NCI-H2107 treated with DMSO at 0.1 percent for 48 hours (cell line): ENCODE measurements at regions not wholly inside any gene's neighbourhood (a gene's known extent, or its start where the extent isn't known, plus 50 kb on each side); places are given as distances from the start of the nearest gene placed in this dataset.
"Not testable (repeated sequence)": the region's sequence is repeated elsewhere in the genome, so short reads cannot be mapped to it uniquely, and the experiment has no call there.

Source experiments
- DNase-seq: peaks from one replicate; lab custom pipeline; 2025; ENCODE audit not compliant: unreplicated experiment; lab: John Stamatoyannopoulos, UW

DNA sequence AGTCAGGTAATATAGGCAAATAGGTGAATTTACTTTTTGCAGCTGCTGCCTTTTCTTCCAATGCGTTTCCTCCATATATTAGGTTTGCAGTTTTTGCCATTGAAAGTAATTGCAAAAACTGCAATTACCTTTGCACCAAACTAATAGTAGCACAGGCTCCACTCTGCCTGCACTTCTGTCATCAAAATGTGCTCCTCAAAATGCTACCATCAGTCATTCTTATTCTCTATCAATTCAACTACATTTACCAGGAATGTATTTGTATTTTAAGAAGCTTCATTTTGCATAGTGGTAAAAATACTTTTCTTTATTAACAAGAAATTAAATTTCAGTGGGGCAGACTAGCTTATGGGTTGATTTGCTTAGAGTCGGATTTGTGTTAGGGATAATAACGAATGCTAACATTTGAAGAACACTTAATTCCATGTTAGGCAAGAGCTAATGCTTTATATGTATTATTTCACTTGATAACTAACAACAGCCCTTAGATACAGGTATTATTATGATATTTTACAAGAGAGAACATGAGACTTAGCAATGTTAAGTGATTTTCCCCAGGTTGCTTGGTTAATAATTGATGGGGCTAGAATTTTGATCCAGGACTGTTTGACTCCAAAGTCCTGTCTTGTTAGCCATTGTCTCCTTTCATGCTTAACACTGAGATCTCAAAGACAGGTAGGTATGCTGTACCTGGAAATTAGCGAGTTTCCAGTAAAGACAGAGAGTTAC lies 300.4 kb downstream of the MAN2A1 start:
- DNase-seq, result no peak

DNA sequence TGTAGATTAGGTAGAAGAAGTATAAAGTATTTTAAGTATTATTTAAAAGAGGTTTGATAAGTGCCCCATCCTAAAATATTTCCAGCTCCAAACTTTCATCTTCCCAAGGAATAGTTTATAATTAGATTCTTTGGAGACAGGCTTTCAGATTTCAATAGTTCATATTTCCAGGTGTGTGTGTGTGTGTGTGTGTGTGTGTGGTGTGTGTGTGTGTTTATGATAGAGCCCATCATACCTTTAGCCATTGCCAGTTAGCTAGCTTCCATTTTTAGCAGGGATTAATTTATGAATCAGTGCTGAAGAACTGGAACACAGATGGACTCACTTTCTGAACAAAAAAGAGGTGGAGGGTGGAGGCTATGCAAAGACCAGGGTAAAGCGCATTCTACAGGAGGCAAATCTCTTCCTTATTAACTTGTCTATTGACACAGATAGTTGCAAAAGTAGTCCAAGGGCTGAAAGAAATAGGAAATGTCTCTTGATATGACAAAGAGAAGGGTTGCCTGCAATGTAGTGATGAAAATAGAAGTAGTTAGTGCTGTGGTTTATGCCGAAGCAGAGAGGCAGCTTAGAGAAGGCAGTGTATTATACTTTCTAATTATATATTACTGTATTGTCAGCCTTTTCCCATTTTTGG lies 301.1 kb downstream of the MAN2A1 start:
- no peak for DNase-seq

DNA sequence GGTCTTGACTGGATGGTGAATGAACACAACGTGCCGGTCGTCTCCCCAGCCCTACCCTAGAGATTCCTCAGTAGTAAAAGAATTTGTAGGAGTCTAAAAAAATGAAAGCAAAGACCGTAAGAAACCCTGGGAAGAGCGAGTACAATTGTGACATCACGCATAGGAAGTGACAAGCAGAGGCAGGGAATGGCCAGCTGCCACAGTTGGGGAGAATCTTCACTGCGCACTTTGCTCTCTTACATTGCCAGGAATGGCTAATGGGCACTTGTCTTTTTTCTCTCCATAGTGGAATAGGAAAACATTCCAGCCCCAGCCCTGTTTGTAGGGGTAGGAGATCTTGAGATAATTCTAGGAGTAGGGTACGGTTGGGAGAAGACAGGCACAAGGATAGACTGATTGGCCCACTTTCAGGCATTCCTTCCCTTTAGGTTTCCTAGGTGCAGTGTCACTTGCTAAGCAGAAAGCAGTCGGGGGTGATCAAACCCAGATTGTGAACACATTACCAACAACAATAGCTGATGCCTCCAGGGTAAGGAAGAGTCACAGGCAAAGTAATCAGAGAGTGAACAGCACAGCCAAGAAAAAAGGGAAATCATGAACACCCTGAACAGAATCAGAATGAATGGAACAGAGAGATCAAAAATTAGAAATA lies 302.7 kb downstream of the MAN2A1 start:
- DNase-seq, result no peak

DNA sequence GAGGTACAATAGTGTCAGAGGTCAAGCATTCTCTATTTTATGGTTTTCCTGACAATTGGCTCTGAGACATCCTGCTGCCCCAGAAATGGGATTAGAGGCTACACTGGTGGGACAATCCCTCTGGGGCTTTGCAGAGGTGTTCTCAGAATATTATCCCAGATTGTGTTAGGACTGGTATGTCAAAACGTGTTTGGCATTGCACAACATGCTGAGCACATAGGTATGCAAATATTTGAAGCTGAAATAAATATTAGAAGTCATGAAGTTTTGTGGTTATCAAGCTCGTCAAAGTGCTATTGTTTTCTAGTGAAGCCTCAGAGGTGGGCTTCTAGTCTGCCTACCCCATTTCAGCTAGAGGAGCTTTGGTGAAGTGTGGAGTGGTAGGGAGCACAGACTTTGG lies 304.4 kb downstream of the MAN2A1 start:
- DNase-seq, result no peak

DNA sequence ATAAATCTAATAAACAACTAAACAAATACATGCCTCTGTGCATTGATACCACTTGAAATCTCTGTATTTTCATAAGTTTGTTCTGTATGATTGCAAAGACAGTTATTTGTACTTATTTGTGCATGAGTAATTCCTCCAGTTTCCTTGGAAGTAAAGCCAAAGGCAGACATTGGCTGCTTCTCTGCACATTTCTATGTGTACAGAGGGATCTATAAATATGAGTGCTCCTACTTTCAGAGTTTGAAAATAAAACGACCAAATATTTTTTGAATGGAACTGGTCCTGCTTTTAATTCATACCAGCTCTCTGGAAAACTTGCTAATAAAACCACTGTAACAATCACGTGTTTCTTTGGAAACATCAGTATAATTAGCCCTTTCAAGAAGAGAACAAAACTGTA lies 306.5 kb downstream of the MAN2A1 start:
- no peak for DNase-seq

DNA sequence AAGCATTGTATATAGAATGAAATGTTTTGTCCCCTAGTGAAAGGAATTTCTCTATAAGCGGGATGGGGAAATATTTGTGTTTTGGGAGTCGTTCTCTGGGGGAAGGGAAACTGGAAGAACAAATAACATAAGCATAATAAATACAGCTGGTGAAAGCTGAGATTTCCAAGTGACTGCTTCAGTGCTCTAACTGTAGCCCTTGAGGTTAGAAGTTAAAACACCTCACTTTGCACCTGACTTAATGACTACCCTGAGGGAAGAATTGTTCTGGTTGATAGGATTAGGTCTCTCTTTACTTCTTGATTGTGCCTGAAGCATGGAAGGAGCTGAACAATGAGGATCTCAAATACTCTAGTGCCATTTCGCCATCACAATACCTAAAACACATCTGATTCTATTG lies 307.4 kb downstream of the MAN2A1 start:
- DNase-seq, result peak; percentile 63

DNA sequence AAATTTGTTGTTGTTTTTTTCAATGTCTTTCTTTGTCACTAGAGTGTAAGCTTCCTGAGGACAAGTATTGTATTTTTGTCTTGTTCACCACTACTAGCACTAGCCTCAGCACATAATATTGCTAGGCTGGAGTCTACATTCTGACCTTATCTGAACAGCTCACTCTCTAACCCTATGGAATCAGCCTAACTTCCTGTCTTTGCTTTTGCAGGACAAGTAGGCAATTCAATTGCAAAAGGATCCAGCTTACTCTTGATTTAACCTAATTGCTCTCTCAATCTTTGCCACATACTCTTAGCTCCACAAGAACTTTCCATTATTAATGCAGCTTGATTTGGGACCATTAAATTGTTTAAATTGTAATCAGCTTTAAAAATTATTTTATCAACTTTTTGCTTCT lies 308.5 kb downstream of the MAN2A1 start:
- DNase-seq, result no peak

DNA sequence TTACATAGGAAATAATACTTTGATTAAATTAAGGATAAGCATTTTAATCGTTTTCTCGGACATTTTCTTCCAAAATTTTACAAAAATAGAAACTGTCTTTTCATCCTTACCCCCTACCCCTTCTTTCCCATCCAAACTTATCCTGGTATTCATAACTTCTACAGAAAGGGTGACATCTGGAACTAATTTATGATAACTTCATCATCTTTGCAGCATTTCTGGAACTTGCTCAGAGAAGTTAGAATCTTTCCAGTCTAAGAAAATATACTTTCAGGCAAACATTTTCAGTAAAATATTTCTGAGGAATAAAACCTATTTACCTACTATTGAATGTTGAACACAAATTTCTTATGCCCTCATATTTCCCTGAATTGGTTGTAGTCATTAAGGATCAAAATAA lies 309.0 kb downstream of the MAN2A1 start:
- no peak for DNase-seq

DNA sequence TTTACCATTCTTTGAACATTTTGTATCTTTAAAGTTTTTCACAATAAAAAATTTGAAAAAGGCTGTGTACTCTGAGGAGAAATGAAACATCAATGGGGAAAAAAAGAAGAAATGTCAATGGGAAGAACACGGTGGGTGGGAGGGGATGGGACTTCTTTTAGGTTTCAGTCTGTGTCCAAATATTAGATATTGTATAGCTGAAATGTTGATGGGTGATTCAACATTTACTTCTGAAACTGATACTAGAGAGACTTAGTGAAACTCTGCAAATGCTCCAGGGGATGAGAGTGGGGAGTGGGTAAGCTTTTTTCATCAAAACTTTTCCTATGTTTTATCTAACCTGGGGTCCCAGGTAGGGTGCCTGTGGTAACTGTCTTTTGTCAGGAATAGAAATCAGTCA lies 311.9 kb downstream of the MAN2A1 start:
- no peak for DNase-seq

DNA sequence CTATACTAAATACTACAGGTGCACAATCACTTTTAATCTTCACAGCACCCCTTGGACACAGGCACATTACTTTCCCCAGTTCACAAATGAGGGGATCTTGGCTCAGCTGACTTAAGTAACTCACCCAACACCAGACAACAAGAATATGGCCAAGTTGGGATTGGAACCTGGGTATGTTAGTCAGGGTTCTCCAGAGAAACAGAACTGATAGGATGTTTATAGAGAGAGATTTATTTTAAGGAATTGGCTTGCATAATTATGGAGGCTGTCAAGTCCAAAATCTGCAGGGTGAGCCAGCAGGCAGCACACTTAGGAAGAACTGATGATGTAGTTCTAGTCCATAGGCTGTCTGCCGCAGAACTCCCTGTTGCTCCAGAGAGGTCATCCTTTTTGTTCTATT lies 312.9 kb downstream of the MAN2A1 start:
- DNase-seq, result no peak

DNA sequence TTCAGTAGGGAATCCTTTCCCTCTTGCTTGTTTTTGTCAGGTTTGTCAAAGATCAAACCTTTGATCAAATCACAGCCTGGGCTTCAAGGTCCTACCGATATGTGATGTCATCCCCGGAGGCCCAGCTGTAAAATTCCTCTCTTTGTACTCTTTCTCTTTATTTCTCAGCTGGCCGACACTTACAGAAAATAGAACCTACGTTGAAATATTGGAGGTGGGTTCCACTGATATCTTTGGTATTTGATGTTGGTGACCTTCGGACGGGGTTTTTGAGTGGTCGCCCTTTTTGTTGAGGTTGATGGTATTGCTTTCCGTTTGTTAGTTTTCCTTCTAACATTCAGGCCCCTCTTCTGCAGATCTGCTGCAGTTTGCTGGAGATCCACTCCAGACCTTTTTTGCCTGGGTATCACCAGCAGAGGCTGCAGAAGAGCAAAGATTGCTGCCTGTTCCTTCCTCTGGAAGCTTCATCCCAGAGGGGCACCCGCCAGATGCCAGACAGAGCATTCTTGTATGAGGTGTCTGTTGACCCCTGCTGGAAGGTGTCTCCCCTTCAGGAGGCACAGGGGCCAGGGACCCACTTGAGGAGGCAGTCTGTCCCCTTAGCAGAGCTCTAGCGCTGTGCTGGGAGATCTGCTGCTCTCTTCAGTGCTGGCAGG lies 316.3 kb downstream of the MAN2A1 start:
- DNase-seq, result not testable (repeated sequence)

DNA sequence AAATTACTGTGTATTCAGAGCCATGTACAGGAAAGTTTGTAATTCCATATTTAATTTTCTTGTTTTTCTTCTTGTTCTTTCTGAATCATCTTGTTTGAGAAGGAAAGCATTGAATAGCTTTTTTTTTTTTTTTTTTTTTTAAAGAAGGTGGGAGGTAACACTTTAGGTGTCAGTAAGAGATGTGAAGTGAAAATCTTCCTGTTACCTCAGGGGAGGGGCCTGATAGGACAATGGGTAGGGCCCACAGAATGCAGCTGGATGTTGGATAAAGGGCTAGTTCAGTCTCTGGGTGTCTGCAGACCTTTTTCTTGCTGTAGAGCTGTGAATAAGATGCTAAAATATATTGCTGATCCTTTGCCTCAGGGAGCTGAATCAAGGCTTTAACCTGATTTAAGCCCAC lies 317.4 kb downstream of the MAN2A1 start:
- DNase-seq, result no peak

DNA sequence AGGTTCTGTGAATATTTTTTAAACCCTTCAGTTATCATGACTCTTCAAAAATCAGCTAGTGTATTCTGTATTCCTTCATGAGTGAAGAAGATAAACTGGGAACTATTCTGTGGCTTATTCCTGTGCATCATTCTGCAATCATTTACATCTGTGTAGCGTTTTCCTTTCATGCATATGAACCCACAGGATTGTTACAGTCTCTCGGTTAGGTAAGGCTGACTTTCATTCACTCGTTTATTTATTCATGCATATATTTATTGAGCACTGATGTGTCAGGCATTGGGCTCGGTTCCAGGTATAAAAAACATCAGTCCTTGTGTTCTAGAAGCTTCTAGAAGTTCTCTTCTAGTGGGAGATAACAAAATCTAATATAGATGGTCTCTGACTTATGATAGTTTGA lies 318.4 kb downstream of the MAN2A1 start:
- DNase-seq, result no peak

DNA sequence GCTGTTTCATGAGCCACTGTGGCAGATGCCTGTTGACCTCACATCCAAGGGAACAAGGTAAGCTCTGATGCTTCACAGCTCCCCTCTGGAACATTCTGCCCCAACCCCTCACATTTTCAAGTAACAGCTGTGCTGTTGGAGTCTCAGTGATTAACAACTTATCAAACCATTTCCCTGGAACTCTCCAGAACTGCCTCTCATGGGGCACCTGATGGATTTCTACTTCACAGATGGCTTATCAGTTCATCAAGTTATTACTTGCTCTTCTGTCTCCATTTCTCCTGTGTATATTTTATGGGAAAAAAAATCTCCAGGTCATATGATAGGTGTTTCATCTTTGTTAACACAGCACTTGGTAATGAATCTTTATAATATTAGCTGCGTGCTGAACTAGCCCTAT lies 322.4 kb downstream of the MAN2A1 start:
- DNase-seq, result no peak

DNA sequence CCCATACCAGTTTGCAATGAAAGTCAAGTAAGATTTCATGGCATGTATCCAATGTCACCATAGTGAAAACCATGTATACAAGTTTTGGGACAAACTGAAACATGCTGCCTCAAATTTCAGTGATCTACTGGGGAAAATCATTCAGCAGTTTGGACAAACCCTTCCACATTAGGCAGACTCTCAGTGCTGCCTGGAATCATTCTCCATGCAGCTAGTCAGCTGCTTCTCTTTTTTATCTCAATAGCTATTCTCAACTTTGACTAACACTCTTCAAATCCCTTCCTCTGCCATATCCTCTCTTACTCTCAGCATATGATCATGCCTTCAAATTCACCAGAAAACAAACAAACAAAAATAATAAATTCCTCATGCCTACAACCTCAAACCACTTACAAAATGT lies 323.3 kb downstream of the MAN2A1 start:
- no peak for DNase-seq

DNA sequence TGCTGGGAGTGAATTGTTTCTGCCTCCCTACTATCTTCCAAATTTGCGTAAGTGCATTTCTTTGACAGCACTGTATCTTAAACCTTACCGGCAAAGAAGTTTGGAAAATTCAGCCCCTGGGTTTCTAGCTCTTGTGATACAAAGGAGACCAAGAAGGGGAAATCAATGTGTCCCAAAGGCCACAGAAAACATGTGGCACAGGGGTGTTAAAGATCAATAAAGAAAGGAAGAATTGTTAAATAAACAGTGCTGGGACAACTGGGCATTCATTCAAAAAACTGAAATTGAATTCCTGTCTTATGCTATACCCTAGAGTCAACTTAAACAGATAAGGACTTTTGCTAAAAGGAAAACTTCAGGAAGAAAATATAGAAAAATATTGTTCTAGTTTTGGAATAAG lies 328.1 kb downstream of the MAN2A1 start:
- DNase-seq, result no peak

DNA sequence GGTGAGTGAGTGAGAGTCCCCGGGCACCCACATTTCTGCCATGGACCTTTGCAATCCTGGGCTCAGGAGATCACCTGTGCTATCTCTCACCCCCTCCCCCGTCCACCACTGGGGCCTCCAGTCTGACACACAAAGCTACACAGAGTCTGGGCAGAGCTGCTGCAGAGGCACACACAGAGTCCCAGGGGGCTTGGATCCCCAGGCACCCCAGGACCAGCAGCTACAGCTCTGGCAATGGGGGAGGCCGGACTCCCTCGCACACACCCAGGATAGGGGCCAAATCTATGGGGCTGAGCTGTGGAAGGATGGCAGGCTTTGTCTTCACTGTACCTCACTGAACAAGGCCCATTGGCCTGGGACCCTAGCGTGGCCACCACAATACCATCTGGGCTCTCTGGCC lies 328.8 kb downstream of the MAN2A1 start:
- DNase-seq, result no peak

DNA sequence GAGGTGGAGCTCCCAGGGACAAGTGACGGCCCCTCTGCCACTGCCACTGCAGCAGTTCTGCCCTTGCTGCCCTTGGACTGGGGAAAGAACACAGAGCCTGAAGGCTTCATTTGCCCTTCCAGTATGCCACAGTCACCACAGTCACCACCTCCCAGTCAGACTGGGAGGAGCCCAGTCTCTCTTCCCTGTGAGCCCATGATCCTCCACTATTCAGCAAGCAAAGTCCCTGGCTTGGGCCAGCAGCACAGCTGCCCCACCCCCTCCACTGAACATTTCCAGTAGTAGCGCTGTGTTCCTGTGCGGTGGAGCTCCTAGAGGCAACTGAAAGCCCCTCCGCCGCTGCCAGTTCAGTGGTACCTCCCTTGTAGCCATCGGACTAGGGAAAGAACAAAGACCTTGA lies 329.4 kb downstream of the MAN2A1 start:
- no peak for DNase-seq

DNA sequence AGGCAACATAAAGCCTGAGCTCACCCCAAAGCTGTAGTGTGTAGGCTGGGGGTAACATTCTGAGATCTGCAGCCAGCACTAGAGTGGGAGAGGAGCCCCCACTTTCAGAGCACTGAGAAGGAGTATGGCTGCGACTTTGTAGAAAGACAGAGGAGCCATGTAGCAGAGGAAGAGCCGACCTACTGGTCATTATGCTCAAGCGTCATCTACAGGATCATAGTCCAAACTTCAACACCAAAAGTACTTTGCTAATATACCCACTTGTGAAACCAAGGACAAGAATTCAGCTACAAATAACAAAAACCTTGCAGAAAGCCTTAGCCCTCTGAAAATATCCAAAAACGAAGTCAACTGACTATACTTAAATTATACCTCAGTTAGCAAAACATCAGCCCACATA lies 330.1 kb downstream of the MAN2A1 start:
- no peak for DNase-seq

DNA sequence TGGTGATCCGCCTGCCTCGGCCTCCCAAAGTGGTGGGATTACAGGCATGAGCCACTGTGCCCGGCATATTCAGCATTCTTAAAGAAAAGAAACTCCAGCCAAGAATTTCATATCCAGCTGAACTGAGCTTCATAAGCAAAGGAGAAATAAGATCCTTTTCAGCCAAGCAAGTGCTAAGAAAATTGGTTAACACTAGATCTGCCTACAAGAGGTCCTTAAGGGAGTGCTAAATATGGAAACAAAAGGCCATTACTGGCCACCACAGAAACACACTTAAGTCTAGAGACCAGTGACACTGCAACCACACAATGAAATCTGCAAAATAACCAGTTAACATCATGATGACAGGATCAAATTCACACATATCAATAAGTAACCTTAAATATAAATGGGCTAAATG lies 331.5 kb downstream of the MAN2A1 start:
- DNase-seq, result no peak

DNA sequence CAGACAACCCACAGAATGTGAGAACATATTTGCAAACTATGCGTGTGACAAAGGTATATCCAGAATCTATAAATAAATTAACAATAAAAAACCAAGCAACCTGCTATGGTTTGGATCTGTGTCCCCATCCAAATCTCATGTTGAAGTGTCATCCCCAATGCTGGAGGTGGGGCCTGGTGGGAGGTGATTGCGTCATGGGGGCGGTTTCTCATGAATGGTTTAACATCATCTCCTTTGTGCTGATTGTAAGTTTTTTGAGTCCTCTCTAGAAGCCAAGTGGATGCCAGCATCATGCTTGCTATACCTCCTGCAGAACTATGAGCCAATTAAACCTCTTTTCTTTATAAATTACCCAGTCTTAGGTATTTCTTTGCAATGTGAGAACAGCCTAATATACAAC lies 335.4 kb downstream of the MAN2A1 start:
- no peak for DNase-seq
